Neural progenitor cell (in vitro differentiated cells): ENCODE measurements at regions not wholly inside any gene's neighbourhood (a gene's known extent, or its start where the extent isn't known, plus 50 kb on each side); places are given as distances from the start of the nearest gene placed in this dataset.

Source experiments
- DNase-seq: peaks from one replicate; pipeline ENCODE4 v3.0.0-alpha.2; 2016; ENCODE audit warnings: low spot score
- H2AFZ ChIP-seq: fragments of 200-600 bp; sonication (generic); replicated peaks from 2 replicates; pipeline ENCODE4 v1.6.1; 2016; ENCODE audit warnings: antibody characterized with exemption
- H3F3A ChIP-seq: fragments of 200-600 bp; sonication (generic); 2 replicates; pipeline ENCODE4 v1.6.1; 2016; ENCODE audit warnings: antibody characterized with exemption, low read depth
- H3K27ac ChIP-seq: fragments of 200-600 bp; sonication (generic); 2 replicates; pipeline ENCODE4 v1.5.1; 2016; ENCODE audit warnings: mild to moderate bottlenecking
- H3K27me3 ChIP-seq: fragments of 200-600 bp; sonication (generic); 2 replicates; pipeline ENCODE4 v1.6.1; 2016; ENCODE audit warnings: mild to moderate bottlenecking, moderate library complexity
- H3K36me3 ChIP-seq: fragments of 200-600 bp; sonication (generic); 2 replicates; pipeline ENCODE4 v1.5.1; 2016
- H3K4me1 ChIP-seq: fragments of 200-600 bp; sonication (generic); 2 replicates; pipeline ENCODE4 v1.6.1; 2016; ENCODE audit warnings: mixed run types
- H3K4me2 ChIP-seq: fragments of 200-600 bp; sonication (generic); 2 replicates; pipeline ENCODE4 v1.6.1; 2016
- H3K4me3 ChIP-seq: fragments of 200-600 bp; sonication (generic); 2 replicates; pipeline ENCODE4 v1.5.1; 2016
- H3K79me2 ChIP-seq: fragments of 200-600 bp; sonication (generic); 2 replicates; pipeline ENCODE4 v1.6.1; 2016; ENCODE audit warnings: low read depth
- H3K9ac ChIP-seq: fragments of 200-600 bp; sonication (generic); 2 replicates; pipeline ENCODE4 v1.6.1; 2016
- H3K9me3 ChIP-seq: fragments of 200-600 bp; sonication (generic); 2 replicates; pipeline ENCODE4 v1.5.1; 2016; ENCODE audit warnings: low read depth
- H4K20me1 ChIP-seq: fragments of 200-600 bp; sonication (generic); 2 replicates; pipeline ENCODE4 v1.6.1; 2016; ENCODE audit warnings: low read depth
- H3K27ac Mint-ChIP-seq: 3 replicates; pipeline ENCODE4 v1.8.0; 2021; ENCODE audit warnings: mixed read lengths
- H3K27me3 Mint-ChIP-seq: 2 replicates; pipeline ENCODE4 v1.8.0; 2022; ENCODE audit warnings: low read depth, mild to moderate bottlenecking, inconsistent platforms, moderate library complexity, mixed read lengths; ENCODE audit not compliant: insufficient read depth
- H3K36me3 Mint-ChIP-seq: 3 replicates; pipeline ENCODE4 v1.8.0; 2021; ENCODE audit warnings: mixed read lengths
- H3K4me1 Mint-ChIP-seq: 3 replicates; pipeline ENCODE4 v1.8.0; 2021; ENCODE audit warnings: mixed read lengths
- H3K4me3 Mint-ChIP-seq: 3 replicates; pipeline ENCODE4 v1.8.0; 2021; ENCODE audit warnings: mild to moderate bottlenecking, moderate library complexity, mixed read lengths
- H3K9me3 Mint-ChIP-seq: 3 replicates; pipeline ENCODE4 v1.8.0; 2020; ENCODE audit warnings: mixed read lengths
- EZH2 ChIP-seq: fragments of 200-600 bp; sonication (generic); IDR thresholded peaks from 2 replicates; pipeline ENCODE4 v1.6.1; 2017; ENCODE audit warnings: antibody characterized with exemption, mild to moderate bottlenecking, moderate library complexity
- EZH2phosphoT487 ChIP-seq: fragments of 200-600 bp; sonication (generic); IDR thresholded peaks from 2 replicates; pipeline ENCODE4 v1.6.1; 2017; ENCODE audit warnings: antibody characterized with exemption
- TF ChIP-seq, protein P1 (sequence below): fragments of 200-600 bp; sonication (generic); IDR thresholded peaks from 2 replicates; pipeline ENCODE4 v1.5.1; 2017; ENCODE audit warnings: antibody characterized with exemption, mild to moderate bottlenecking

DNA sequence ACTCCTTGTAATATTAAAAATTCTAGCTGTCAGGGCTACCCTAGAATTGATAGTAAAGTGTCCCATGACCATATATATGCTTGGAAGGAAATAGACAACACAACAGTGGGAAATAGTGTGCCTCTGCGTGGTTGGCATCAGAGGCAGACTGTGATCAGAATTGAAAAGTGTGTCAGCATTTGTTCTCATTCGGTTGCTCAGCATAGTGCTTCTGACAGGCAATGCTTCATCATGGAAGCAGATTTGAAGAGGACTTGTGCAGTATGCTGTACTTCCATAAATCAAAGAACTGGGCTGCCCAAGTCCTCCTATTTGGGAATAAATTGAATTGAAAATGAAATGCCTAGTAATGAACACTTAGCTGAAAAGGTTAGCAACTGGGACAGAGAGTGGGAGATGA lies 435.7 kb downstream of the DIPK2A start:
- Mint-ChIP-seq H3K4me3 (no peak overlapping the region), H3K4me1 (no peaks in the 10 kb centered on the region), H3K9me3 (no peaks in the 10 kb centered on the region), H3K36me3 (no peaks in the 10 kb centered on the region), H3K27me3 (peaks cover 2% of the 10 kb centered on the region), H3K27ac (no peak overlapping the region)
- H3K4me2 ChIP-seq, result no peak overlapping the region
- no peaks in the 10 kb centered on the region for H3K9me3 ChIP-seq
- H3F3A ChIP-seq, result no peaks in the 10 kb centered on the region
- H3K4me3 ChIP-seq, result no peak overlapping the region
- H3K27ac ChIP-seq, result no peak overlapping the region
- H3K27me3 ChIP-seq, result no peaks in the 10 kb centered on the region
- no peak for DNase-seq
- TF ChIP-seq EZH2 (no peak), EZH2phosphoT487 (no peak)
- no peak overlapping the region for H3K9ac ChIP-seq
- H3K4me1 ChIP-seq, result no peaks in the 10 kb centered on the region
- no peak overlapping the region for H2AFZ ChIP-seq
- H4K20me1 ChIP-seq, result no peaks in the 10 kb centered on the region
- no peaks in the 10 kb centered on the region for H3K79me2 ChIP-seq
- H3K36me3 ChIP-seq, result no peaks in the 10 kb centered on the region

DNA sequence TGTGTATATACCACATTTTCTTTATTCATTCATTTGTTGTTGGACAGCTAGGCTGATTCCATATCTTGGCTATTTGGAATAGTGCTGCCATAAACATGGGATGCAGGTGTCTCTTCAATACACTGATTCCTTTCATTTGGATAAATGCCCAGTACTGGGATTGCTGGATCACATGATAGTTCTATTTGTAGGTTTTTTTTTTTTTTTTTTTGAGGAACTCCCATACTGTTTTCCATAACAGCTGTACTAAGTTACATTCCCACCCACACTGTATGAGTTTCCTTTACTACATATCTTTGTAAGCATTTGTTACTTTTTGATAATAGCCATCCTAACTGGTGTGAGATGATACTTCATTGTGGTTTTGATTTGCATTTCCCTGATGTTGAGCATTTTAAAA lies 437.7 kb downstream of the DIPK2A start:
- H3K27me3 Mint-ChIP-seq, result peaks cover 2% of the 10 kb centered on the region

DNA sequence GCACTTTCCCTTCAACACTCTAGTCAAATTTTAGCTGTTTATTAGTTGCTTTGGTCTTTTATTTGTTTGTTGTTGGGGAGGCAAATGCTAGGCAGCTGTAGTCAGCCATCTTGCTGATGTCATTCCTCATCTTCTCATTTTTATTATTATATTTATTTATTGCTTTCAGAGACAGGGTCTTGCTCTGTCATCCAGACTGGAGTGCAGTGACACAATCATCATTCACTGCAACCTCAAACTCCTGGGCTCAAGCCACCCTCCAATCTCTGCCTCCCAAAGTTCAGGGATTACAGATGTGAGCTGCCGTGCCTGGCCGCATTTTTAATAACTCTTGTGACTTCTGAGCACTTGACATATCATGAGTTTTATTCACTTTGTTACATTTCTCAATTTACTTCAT lies 441.4 kb downstream of the DIPK2A start:
- Histone ChIP-seq H3K9ac (no peak overlapping the region), H3K4me3 (no peak overlapping the region), H3K27ac (no peak overlapping the region), H3K4me2 (no peak overlapping the region), H3K79me2 (no peaks in the 10 kb centered on the region), H4K20me1 (no peaks in the 10 kb centered on the region), H3K4me1 (no peaks in the 10 kb centered on the region), H2AFZ (no peak overlapping the region), H3K9me3 (no peaks in the 10 kb centered on the region), H3K36me3 (no peaks in the 10 kb centered on the region), H3F3A (no peaks in the 10 kb centered on the region), H3K27me3 (no peaks in the 10 kb centered on the region)
- H3K9me3 Mint-ChIP-seq, result no peaks in the 10 kb centered on the region
- no peak for DNase-seq
- H3K27ac Mint-ChIP-seq, result no peak overlapping the region
- no peaks in the 10 kb centered on the region for H3K4me1 Mint-ChIP-seq
- peaks cover 2% of the 10 kb centered on the region for H3K27me3 Mint-ChIP-seq
- TF ChIP-seq, protein P1, sequence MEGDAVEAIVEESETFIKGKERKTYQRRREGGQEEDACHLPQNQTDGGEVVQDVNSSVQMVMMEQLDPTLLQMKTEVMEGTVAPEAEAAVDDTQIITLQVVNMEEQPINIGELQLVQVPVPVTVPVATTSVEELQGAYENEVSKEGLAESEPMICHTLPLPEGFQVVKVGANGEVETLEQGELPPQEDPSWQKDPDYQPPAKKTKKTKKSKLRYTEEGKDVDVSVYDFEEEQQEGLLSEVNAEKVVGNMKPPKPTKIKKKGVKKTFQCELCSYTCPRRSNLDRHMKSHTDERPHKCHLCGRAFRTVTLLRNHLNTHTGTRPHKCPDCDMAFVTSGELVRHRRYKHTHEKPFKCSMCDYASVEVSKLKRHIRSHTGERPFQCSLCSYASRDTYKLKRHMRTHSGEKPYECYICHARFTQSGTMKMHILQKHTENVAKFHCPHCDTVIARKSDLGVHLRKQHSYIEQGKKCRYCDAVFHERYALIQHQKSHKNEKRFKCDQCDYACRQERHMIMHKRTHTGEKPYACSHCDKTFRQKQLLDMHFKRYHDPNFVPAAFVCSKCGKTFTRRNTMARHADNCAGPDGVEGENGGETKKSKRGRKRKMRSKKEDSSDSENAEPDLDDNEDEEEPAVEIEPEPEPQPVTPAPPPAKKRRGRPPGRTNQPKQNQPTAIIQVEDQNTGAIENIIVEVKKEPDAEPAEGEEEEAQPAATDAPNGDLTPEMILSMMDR, result no peak
- no peak for TF ChIP-seq EZH2phosphoT487
- TF ChIP-seq EZH2, result no peak
- no peaks in the 10 kb centered on the region for H3K36me3 Mint-ChIP-seq
- no peak overlapping the region for H3K4me3 Mint-ChIP-seq

More for the DNA sequence above, 437.7 kb downstream of the DIPK2A start:
- Histone ChIP-seq H3K27me3 (no peaks in the 10 kb centered on the region), H3K4me1 (no peaks in the 10 kb centered on the region), H3K9ac (no peak overlapping the region), H3K27ac (no peak overlapping the region), H3K79me2 (no peaks in the 10 kb centered on the region), H3K36me3 (no peaks in the 10 kb centered on the region), H3K9me3 (no peaks in the 10 kb centered on the region), H2AFZ (no peak overlapping the region), H3K4me2 (no peak overlapping the region), H3F3A (no peaks in the 10 kb centered on the region), H4K20me1 (no peaks in the 10 kb centered on the region), H3K4me3 (no peak overlapping the region)
- H3K27ac Mint-ChIP-seq, result no peak overlapping the region
- no peak for DNase-seq
- TF ChIP-seq EZH2phosphoT487 (no peak), EZH2 (no peak)
- TF ChIP-seq, protein P1, result no peak
- no peaks in the 10 kb centered on the region for H3K4me1 Mint-ChIP-seq
- no peaks in the 10 kb centered on the region for H3K36me3 Mint-ChIP-seq
- H3K4me3 Mint-ChIP-seq, result no peak overlapping the region
- no peaks in the 10 kb centered on the region for H3K9me3 Mint-ChIP-seq

DNA sequence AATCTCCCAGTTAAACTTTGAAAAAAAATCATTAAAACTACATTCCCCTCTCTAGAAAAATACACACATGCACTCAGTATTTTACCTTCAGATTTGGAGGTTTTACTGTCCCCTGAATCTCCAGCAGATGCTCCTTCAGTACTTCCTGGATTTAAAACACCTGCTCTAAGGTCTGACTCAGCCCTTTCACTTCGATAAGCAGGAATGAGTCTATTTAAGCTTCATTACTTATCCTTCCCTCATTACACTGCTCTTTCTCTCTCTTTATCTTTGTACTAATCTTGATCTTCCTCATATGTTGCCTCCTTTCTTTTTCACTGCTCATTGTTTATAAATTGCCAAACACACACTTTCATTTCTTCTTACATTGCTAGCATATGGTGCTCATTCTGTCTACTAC lies 443.9 kb downstream of the DIPK2A start:
- H3K36me3 Mint-ChIP-seq, result no peaks in the 10 kb centered on the region
- Histone ChIP-seq H3K27ac (no peak overlapping the region), H4K20me1 (no peaks in the 10 kb centered on the region), H3K4me2 (no peak overlapping the region), H3K27me3 (no peaks in the 10 kb centered on the region), H2AFZ (no peak overlapping the region), H3K36me3 (no peaks in the 10 kb centered on the region), H3K79me2 (no peaks in the 10 kb centered on the region), H3K4me1 (no peaks in the 10 kb centered on the region), H3F3A (no peaks in the 10 kb centered on the region), H3K9me3 (no peaks in the 10 kb centered on the region), H3K9ac (no peak overlapping the region), H3K4me3 (no peak overlapping the region)
- peaks cover 2% of the 10 kb centered on the region for H3K27me3 Mint-ChIP-seq
- peaks cover 5% of the 10 kb centered on the region for H3K4me1 Mint-ChIP-seq
- no peaks in the 10 kb centered on the region for H3K9me3 Mint-ChIP-seq
- no peak overlapping the region for H3K4me3 Mint-ChIP-seq
- DNase-seq, result no peak
- TF ChIP-seq EZH2 (no peak), EZH2phosphoT487 (no peak)
- TF ChIP-seq, protein P1, result no peak
- H3K27ac Mint-ChIP-seq, result no peak overlapping the region
